Breast epithelium (tissue), 4 donors: ENCODE measurements at regions not wholly inside any gene's neighbourhood (a gene's known extent, or its start where the extent isn't known, plus 50 kb on each side); places are given as distances from the start of the nearest gene placed in this dataset.

ENCODE experiments used
- DNase-seq, 2 donors: peaks; one replicate each; pipeline ENCODE4 v3.0.0-alpha.2; 2019; ENCODE audit warnings: low spot score in 2 of 2
- H3K27ac ChIP-seq, 2 donors: fragments of 200-600 bp; sonication (generic) in 1 of 2; one replicate each; pipeline ENCODE4 v1.5.1; 2016 to 2019; ENCODE audit warnings: mild to moderate bottlenecking in 1 of 2
- H3K27me3 ChIP-seq, 2 donors: fragments of 200-600 bp; sonication (generic) in 1 of 2; one replicate each; pipeline versions ENCODE4 v1.5.1 to v1.6.0; 2017 to 2019; ENCODE audit warnings: control low read depth in 1 of 2, mild to moderate bottlenecking in 1 of 2
- H3K36me3 ChIP-seq: fragments of 200-600 bp; one replicate; pipeline ENCODE4 v1.5.1; 2019
- H3K4me1 ChIP-seq, 2 donors: fragments of 200-600 bp; sonication (generic); one replicate each; pipeline ENCODE4 v1.5.1; 2016 to 2019; ENCODE audit warnings: control low read depth in 1 of 2
- H3K4me3 ChIP-seq, 3 donors: fragments of 200-600 bp; sonication (generic); 1 replicate in 2 of 3; 2 replicates in 1 of 3; pipeline ENCODE4 v1.5.1; 2016 to 2019; ENCODE audit warnings: mild to moderate bottlenecking in 3 of 3, moderate library complexity in 2 of 3
- H3K9me3 ChIP-seq, 2 donors: fragments of 200-600 bp; sonication (generic) in 1 of 2; one replicate each; pipeline ENCODE4 v1.5.1; 2016 to 2019; ENCODE audit warnings: control low read depth in 1 of 2
- CTCF ChIP-seq, 3 donors: fragments of 450-650 bp; IDR thresholded peaks; one replicate each; pipeline ENCODE4 v1.5.1; 2016 to 2017; ENCODE audit warnings: antibody characterized with exemption in 3 of 3, mild to moderate bottlenecking in 3 of 3, moderate library complexity in 3 of 3
- POLR2A ChIP-seq: fragments of 450-650 bp; IDR thresholded peaks from one replicate; pipeline ENCODE4 v1.6.1; 2016; ENCODE audit warnings: antibody characterized with exemption, mild to moderate bottlenecking, moderate library complexity
- POLR2AphosphoS5 ChIP-seq, 3 donors: sonication (generic); formaldehyde crosslinking; IDR thresholded peaks; one replicate each; pipeline ENCODE4 v1.6.1; 2017; ENCODE audit warnings: antibody characterized with exemption in 3 of 3
- intact Hi-C: fragments of 100-400 bp; cut with DNase I; formaldehyde crosslinking; loops from one replicate; pipeline ENCODE4 v1.15.1; 2023; ENCODE audit warnings: low total_unique reads

GRCh38 chr21:17440969-17441368 is 71.9 kb upstream of the CXADR start:
- H3K36me3 ChIP-seq, result no peaks in the 10 kb centered on the region
- H3K27ac ChIP-seq, result peak overlapping the region; percentile 6 to 73
- intact Hi-C loops, result no loop called here
- no peaks in the 10 kb centered on the region for H3K4me1 ChIP-seq
- H3K4me3 ChIP-seq, result no peak overlapping the region
- no peak for DNase-seq
- H3K27me3 ChIP-seq, result no peaks in the 10 kb centered on the region
- no peak for TF ChIP-seq POLR2AphosphoS5 (IDR thresholded peaks at IDR 0.05)
- TF ChIP-seq POLR2A, result no peak
- no peak for TF ChIP-seq CTCF (IDR thresholded peaks at IDR 0.05)
- H3K9me3 ChIP-seq, result no peaks in the 10 kb centered on the region

GRCh38 chr21:17441370-17441769 is 71.5 kb upstream of the CXADR start:
- Histone ChIP-seq H3K27me3 (no peaks in the 10 kb centered on the region), H3K36me3 (no peaks in the 10 kb centered on the region), H3K4me1 (no peaks in the 10 kb centered on the region), H3K4me3 (no peak overlapping the region), H3K27ac (peak overlapping the region; percentile 58 to 60), H3K9me3 (no peaks in the 10 kb centered on the region)
- peak; percentile 72 to 89 for DNase-seq
- intact Hi-C loops, result no loop called here
- TF ChIP-seq CTCF (IDR thresholded peaks at IDR 0.05) (no peak), POLR2AphosphoS5 (IDR thresholded peaks at IDR 0.05) (peak in 1 of 3 donors; percentile 58)

GRCh38 chr21:17442165-17442564 is 70.7 kb upstream of the CXADR start:
- TF ChIP-seq POLR2A, result no peak
- TF ChIP-seq POLR2AphosphoS5 (IDR thresholded peaks at IDR 0.05), result no peak
- TF ChIP-seq CTCF (IDR thresholded peaks at IDR 0.05), result no peak
- intact Hi-C loops, result no loop called here

GRCh38 chr21:17444828-17445227 is 68.0 kb upstream of the CXADR start:
- Histone ChIP-seq H3K9me3 (no peaks in the 10 kb centered on the region), H3K4me1 (no peaks in the 10 kb centered on the region), H3K36me3 (no peaks in the 10 kb centered on the region), H3K27ac (no peak overlapping the region), H3K4me3 (no peak overlapping the region), H3K27me3 (no peaks in the 10 kb centered on the region)
- intact Hi-C loops, result no loop called here
- no peak for DNase-seq
- TF ChIP-seq POLR2AphosphoS5 (IDR thresholded peaks at IDR 0.05) (no peak), POLR2A (no peak), CTCF (IDR thresholded peaks at IDR 0.05) (no peak)

More at GRCh38 chr21:17442165-17442564, 70.7 kb upstream of the CXADR start:
- H3K4me3 ChIP-seq, result no peak overlapping the region
- H3K36me3 ChIP-seq, result no peaks in the 10 kb centered on the region
- H3K27ac ChIP-seq, result peak overlapping the region in 1 of 2 donors; percentile 54
- no peaks in the 10 kb centered on the region for H3K27me3 ChIP-seq
- no peaks in the 10 kb centered on the region for H3K4me1 ChIP-seq
- H3K9me3 ChIP-seq, result no peaks in the 10 kb centered on the region
- DNase-seq, result no peak

- Histone ChIP-seq H3K27me3 (no peaks in the 10 kb centered on the region), H3K4me1 (no peaks in the 10 kb centered on the region), H3K9me3 (no peaks in the 10 kb centered on the region), H3K36me3 (no peaks in the 10 kb centered on the region), H3K4me3 (no peak overlapping the region), H3K27ac (peak overlapping the region; percentile 4 to 45)
- intact Hi-C loops, result no loop called here
- TF ChIP-seq POLR2AphosphoS5 (IDR thresholded peaks at IDR 0.05), result no peak
- no peak for TF ChIP-seq CTCF (IDR thresholded peaks at IDR 0.05)
- TF ChIP-seq POLR2A, result no peak
- DNase-seq, result no peak
Measured at GRCh38 chr21:17446737-17447136, 66.1 kb upstream of the CXADR start.
